ENCODE measurements at regions not wholly inside any gene's neighbourhood (a gene's known extent, or its start where the extent isn't known, plus 50 kb on each side); places are given as distances from the start of the nearest gene placed in this dataset.

GRCh38 chr5:17734011-17734410 is 99.8 kb downstream of the TAF11L14 start:
- Histone ChIP-seq H3K27me3 (no peaks in the 10 kb centered on the region), H3K27ac (no peak overlapping the region), H3K36me3 (no peaks in the 10 kb centered on the region), H3K9me3 (no peaks in the 10 kb centered on the region), H3K4me3 (no peak overlapping the region), H3K4me1 (no peaks in the 10 kb centered on the region)
- TF ChIP-seq CTCF (IDR thresholded peaks at IDR 0.05 in 4 of 5, conservative IDR thresholded peaks at IDR 0.05 in 1 of 5) = no peak
- no peak for TF ChIP-seq POLR2A (IDR thresholded peaks at IDR 0.05)
- in situ Hi-C loops (cut with MboI; ENCODE audit: low sequenced_read_pairs in 4 of 4) = no loop called here
- ATAC-seq (no peak), DNase-seq (no peak)
- intact Hi-C loops (cut with DNase I; ENCODE audit: low total_unique reads) = no loop called here

- intact Hi-C loops (cut with DNase I; ENCODE audit: low total_unique reads) (no loop called here), in situ Hi-C loops (cut with MboI; ENCODE audit: low sequenced_read_pairs in 4 of 4) (no loop called here)
- Histone ChIP-seq H3K9me3 (no peaks in the 10 kb centered on the region), H3K36me3 (no peaks in the 10 kb centered on the region), H3K4me3 (no peak overlapping the region), H3K27ac (no peak overlapping the region), H3K27me3 (no peaks in the 10 kb centered on the region), H3K4me1 (no peaks in the 10 kb centered on the region)
- ATAC-seq (no peak), DNase-seq (no peak)
- TF ChIP-seq POLR2A (IDR thresholded peaks at IDR 0.05) (no peak), CTCF (IDR thresholded peaks at IDR 0.05 in 4 of 5, conservative IDR thresholded peaks at IDR 0.05 in 1 of 5) (no peak)
These were observed 101.5 kb downstream of the TAF11L14 start for GRCh38 chr5:17735761-17736160.

- Histone ChIP-seq H3K4me3 (no peak overlapping the region), H3K27ac (no peak overlapping the region), H3K27me3 (no peaks in the 10 kb centered on the region), H3K9me3 (no peaks in the 10 kb centered on the region), H3K36me3 (no peaks in the 10 kb centered on the region), H3K4me1 (no peaks in the 10 kb centered on the region)
- intact Hi-C loops (cut with DNase I; ENCODE audit: low total_unique reads) = no loop called here
- TF ChIP-seq POLR2A (IDR thresholded peaks at IDR 0.05) (no peak), CTCF (IDR thresholded peaks at IDR 0.05 in 4 of 5, conservative IDR thresholded peaks at IDR 0.05 in 1 of 5) (no peak)
- DNase-seq = no peak
- in situ Hi-C loops (cut with MboI; ENCODE audit: low sequenced_read_pairs in 4 of 4) = no loop called here
- no peak for ATAC-seq
These were observed 102.8 kb downstream of the TAF11L14 start for GRCh38 chr5:17737092-17737491.

GRCh38 chr5:17738446-17738845 is 104.2 kb downstream of the TAF11L14 start:
- DNase-seq (no peak), ATAC-seq (no peak)
- Histone ChIP-seq H3K36me3 (no peaks in the 10 kb centered on the region), H3K27me3 (no peaks in the 10 kb centered on the region), H3K4me1 (no peaks in the 10 kb centered on the region), H3K9me3 (no peaks in the 10 kb centered on the region), H3K4me3 (no peak overlapping the region), H3K27ac (no peak overlapping the region)
- TF ChIP-seq CTCF (IDR thresholded peaks at IDR 0.05 in 4 of 5, conservative IDR thresholded peaks at IDR 0.05 in 1 of 5) = no peak
- TF ChIP-seq POLR2A (IDR thresholded peaks at IDR 0.05) = no peak
- in situ Hi-C loops (cut with MboI; ENCODE audit: low sequenced_read_pairs in 4 of 4) = no loop called here
- intact Hi-C loops (cut with DNase I; ENCODE audit: low total_unique reads) = no loop called here
